ENCODE measurements at regions not wholly inside any gene's neighbourhood (a gene's known extent, or its start where the extent isn't known, plus 50 kb on each side); places are given as distances from the start of the nearest gene placed in this dataset.

- DNase-seq = no peak
Measured at GRCh38 chr6:156647991-156648390, 129.2 kb upstream of the ARID1B start.

DNA sequence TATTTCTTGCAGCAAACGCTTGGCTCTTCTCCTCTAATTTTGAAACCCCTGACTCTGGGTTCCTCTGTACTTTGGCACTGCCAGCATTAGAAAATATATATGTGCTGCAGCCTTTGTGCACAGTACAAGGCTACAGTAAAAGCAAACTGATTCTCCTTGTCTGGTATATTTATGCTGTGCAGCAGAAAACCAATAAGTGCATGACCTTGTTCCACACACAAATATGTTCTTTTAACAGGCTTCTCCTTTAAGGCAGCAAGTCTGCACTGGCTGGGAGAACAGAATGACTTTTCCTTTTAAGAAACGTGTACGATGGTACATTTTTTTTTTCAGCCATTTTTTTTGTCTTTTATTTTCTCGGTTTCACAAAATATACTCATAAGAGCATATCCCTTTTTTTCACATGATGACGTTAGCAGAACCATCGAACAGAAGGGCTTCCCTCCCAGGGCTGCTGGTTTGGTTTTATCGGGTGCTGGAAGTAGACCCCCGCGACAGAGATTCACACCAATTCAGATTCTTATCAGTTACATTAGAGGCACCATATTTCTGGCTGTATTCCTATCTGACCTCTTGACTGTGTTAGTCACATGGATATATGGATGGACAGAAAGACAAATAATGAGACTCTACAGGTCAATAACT, 129.9 kb upstream of the ARID1B start:
- no peak for DNase-seq

GRCh38 chr6:156646496-156646895, 130.7 kb upstream of the ARID1B start:
- DNase-seq = no peak

DNA sequence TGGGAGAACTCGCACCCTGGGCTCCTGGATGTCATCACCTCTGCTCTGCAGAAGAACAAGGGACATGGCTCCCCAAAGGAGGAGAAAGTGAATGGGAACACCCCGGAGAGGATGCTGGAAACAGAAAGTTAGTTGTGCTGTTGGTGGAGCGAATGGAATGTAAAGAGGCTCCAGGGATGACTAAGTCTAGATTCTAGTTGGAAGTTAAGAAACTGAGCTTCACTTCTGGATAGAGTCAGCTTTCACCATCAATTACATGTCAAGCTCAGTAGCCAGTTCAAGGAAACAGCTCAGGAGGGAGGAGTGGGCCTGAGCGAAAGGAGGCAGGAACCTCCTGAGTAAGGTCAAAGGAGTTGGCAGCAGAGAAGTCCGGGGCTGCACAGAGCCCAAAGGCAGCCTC, 132.1 kb upstream of the ARID1B start:
- no peak for DNase-seq

DNA sequence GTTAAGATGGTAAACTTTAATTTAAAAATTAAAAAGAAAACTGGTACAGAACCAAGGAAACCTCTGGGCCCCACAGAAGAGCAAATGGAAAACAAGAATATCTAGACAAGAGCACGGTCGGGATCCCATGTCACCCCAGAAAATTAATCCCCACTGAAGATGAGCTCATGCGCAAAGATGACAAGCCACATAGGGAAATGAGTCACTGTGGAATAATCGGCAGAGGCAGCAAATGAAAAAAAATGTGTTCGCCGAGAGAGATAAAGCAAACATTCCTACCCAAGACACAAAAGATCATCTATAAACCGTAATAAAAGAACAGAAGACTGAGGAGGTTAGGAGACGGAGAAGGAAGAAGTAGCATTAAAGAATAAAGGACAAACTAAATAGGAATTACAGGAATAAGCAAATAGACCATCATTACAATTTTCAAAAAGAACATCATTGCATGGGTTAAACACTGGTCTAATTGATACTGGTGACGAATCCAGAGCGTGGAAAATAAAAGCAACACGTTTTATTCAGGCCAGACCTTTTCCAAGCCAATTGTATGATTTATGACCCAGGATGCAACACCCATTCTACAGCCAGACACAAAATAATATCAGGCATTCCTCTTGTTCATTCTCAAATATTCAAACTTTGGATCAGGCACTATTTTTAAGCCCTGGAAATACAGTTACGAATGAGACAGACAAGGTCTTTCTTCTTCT, 138.0 kb upstream of the ARID1B start:
- no peak for DNase-seq

- no peak for DNase-seq
Measured at GRCh38 chr6:156638581-156638980, 138.6 kb upstream of the ARID1B start.

GRCh38 chr6:156634951-156635371, 142.2 kb upstream of the ARID1B start:
- no peak for DNase-seq

GRCh38 chr6:156634048-156634447, 143.1 kb upstream of the ARID1B start:
- DNase-seq = no peak

DNA sequence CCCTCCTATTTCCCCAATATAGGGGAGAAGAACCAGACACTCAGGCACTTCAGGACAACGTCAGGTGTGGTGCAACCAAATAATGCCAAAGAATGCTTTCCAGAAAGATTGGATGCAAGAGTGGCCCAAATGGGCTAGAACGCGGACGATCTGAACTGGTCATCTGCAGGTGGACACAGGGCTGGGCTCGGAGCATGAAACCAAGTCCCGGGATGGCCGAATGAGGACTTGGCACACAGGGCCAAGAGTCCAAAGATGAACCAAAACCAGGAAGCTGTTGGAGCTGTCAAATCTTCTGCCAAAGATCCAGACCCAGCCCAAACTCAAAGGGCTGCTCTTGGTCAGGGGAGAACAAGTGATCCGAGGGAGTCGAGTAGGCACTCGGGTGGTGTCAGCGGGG, 143.9 kb upstream of the ARID1B start:
- DNase-seq = no peak

DNA sequence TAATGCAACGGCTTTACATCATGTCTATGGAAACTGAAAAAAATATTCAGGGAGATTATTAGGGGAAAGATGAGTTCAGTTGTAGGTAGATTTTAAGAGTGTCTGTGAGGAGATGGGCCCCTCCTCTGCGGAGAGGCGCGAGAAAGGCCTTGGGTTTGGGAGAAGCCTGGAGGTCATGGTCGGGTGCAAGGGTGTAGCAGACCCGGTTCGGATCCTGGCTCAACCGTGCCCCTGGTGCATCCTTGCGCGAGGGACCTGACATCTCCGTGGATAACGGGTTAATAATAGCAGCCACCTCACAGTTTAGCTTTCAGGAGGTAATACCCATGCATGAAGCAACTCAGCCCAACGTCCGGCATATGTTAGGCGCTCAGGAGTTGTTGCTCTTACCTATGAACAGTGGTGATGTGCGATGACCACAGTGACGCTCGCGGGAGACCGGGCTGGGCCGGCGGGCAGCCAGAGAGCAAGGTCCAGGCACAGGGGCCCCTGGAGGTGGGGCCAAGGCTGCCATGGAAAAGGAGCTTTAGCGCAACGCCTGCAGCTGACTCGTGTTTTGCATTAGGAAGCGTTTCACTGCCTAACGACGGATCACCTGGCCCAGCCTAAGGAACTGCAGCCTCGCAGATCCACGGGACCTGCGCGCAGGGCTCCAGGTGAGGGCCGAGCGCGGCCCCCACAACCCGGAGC, 146.4 kb upstream of the ARID1B start:
- DNase-seq = no peak

GRCh38 chr6:156628805-156629204, 148.4 kb upstream of the ARID1B start:
- no peak for DNase-seq

DNA sequence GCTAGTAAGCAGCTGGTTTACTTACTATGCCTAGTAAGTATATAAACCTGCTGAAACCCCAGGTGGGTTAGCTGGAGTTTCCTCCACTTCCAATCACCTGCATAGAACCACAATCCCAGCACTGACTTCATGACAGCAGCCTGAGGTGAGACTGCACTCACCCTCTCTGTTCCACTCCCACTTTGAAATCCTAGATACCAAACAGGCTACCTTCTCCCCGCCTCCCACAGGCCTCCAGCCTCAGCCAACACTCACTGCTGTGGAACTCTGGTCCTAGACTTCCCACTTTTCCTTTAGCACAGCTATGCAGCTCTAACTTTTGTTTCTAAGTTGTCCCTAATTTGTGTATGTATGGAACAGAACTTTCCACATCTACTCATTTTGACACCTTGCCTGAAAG, 149.7 kb upstream of the ARID1B start:
- DNase-seq = no peak

DNA sequence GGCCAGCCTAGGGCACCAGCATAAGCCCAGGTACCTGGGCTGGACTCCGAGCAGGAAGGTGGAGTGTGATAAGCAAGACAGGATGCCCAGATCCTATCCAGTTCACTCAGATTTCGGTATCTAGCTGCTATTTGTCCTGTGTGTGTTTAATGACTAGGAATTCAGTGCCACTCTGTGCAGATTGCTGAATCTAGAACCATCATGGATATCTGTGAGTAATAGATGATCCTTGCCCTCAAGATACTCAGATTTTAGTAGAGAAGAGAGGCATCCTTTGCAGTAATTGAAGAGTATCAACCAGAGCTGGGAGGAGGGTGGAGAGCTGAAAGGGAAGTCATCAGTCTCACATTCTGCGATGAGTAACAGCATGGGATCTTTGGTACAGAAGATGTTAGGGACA, 155.0 kb upstream of the ARID1B start:
- DNase-seq = no peak

- no peak for DNase-seq
Measured at GRCh38 chr6:156620331-156620730, 156.8 kb upstream of the ARID1B start.

- DNase-seq = no peak
Measured at GRCh38 chr6:156618600-156619205, 158.5 kb upstream of the ARID1B start.

DNA sequence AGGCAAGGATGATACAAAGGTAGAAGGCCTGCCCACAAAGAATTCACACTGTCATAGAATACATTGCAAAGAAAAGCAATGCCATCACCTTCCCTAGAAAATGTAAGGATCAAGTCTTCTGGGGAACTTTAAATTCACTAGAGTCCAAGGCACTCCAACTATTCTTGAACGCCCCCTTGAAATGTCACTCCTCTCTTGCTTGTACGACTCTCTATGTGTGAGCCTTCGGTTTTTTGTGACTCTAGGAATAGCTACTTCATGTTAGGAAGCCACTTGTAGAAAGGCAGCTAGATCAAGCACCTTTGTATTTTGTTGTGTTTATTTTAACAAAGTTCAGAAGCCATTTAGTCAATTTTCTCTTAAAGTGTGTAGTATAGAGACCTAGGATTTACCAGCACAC, 159.2 kb upstream of the ARID1B start:
- no peak for DNase-seq

DNA sequence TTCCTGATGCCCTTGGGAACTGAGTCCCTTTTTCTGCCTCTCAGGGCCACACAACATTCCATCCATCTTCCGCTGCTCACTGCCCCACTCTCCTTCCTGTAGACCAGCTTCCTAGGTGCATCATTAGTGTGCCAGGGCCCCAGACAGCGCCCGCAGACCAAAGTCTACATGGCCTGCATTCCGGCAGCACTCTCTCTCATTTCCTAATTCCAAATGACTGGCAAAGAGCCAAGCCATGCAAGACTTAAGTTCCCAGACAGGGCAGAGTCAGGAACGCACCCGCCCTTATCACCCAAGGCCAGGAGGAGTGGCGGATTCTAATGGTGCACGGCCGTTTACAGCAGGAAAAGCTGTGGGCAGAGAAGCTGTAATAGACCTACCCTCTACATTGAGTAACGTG, 159.8 kb upstream of the ARID1B start:
- no peak for DNase-seq

DNA sequence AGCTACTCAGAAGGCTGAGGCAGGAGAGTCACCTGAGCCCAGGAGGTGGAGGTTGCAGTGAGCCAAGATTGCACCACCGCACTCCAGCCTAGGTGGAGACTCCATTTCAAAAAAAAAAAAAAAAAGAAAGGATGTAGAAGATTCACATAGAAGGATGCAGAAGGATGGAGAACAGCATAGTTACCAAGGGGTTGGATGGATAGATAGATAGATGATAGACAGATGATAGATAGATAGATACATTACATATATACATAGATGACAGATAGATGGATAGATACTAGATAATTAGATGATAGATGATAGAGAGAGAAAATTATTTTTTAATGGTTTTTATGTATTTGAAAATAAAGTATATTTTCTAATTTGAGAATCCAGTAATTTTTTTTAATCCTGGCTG, 160.7 kb upstream of the ARID1B start:
- DNase-seq = no peak

DNA sequence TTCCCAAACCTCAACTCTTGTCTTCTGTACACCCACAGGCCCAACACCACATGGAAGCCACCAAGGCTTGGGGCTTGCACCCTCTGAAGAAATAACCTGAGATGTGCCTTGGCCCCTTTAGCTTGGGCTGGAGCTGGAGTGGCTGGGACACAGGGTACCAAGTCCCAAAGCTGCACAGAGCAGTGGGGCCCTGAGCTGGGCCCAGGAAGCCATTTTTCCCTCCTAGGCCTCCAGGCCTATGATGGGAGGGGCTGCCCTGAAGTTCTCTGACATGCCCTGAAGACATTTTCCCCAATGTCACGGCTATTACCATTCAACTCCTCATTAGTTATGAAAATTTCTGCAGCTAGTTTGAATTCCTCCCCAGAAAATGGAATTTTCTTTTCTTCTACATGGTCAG, 163.2 kb upstream of the ARID1B start:
- DNase-seq = no peak

GRCh38 chr6:156612361-156612760, 164.8 kb upstream of the ARID1B start:
- no peak for DNase-seq

- DNase-seq = no peak
Measured at GRCh38 chr6:156602066-156602385, 175.2 kb upstream of the ARID1B start.

DNA sequence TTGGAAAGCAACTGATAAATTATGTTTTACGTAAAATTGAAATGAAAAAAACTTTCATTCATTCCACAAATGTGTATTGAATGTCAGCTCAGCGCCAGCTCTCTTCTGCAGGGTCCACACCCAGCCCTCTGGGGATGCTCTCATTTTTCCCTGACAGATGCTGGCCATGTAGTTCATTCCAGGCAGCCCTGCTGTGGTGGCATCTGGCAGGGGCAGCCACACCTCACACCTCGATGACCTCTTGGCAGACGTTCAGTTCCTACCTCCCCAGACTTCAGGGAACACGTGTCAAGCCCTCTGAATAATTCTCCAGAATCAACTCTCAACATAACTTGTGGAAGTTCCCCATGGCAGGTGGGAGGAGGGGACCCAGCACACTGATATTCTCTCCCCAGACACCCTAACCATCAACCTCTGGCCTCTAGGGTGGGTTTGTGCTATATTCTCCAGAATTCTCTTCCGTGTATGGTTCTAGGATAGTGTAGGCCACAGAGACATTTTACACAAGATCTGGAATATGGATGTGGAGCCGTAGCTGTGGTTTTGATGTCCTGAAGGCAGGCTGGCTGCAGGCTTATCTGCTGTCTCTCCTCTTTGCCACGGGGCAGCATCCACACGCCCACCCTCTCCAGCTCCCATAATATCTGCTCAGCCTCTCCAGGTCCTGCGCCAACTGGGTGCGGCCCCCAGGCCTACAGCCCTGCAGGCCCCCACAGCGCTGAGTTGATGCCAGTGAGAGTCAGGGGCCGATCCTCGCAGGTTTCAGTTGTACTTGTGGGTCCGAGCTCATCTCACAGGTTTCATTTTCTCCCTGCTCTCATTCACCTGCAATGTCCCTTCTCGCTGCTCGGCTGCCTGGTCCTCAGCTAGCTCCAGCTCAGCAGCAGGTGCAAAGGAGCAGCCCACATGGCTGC, 175.8 kb upstream of the ARID1B start:
- no peak for DNase-seq

DNA sequence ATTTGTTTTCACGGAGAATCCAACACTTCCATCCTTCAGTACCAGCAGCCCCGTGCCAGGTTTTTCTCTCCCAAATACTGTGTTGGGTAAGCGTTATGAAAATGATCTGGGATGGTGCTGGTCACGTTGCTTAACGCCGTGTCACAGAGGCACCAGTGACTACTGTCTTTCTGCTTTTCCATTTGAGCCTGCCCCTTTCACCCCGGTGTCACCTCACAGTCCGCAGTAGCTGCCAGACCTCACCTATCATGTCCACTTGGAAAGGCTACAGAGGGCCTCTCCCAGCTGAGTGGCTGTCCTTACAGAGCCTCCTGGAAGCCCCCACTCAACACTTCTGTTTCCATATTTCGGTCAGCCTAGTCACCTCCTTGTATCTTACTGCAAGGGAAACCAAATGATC, 176.5 kb upstream of the ARID1B start:
- no peak for DNase-seq

All from T-helper 9 cell (primary cell).